H9 (cell line): ENCODE measurements at regions not wholly inside any gene's neighbourhood (a gene's known extent, or its start where the extent isn't known, plus 50 kb on each side); places are given as distances from the start of the nearest gene placed in this dataset.

Experiments used
- DNase-seq: peaks from one replicate; pipeline ENCODE4 v3.0.0-alpha.2; 2017
- H2AFZ ChIP-seq: one replicate; pipeline ENCODE4 v1.6.1; 2013; ENCODE audit warnings: mild to moderate bottlenecking, low read length, control low read depth, moderate library complexity
- H2AK5ac ChIP-seq: 2 replicates; pipeline ENCODE4 v1.6.1; 2013; ENCODE audit warnings: low read length, control low read depth, mixed read lengths; ENCODE audit not compliant: insufficient read length
- H2BK120ac ChIP-seq: one replicate; pipeline ENCODE4 v1.6.1; 2013; ENCODE audit warnings: low read depth, mild to moderate bottlenecking, low read length, control low read depth, inconsistent platforms; ENCODE audit not compliant: poor library complexity, severe bottlenecking
- H2BK12ac ChIP-seq: 2 replicates; pipeline ENCODE4 v1.6.1; 2013; ENCODE audit warnings: low read length, control low read depth, mixed read lengths, low read depth; ENCODE audit not compliant: insufficient read length
- H2BK15ac ChIP-seq: 2 replicates; pipeline ENCODE4 v1.6.1; 2013; ENCODE audit warnings: low read depth, low read length, control low read depth
- H2BK20ac ChIP-seq: one replicate; pipeline ENCODE4 v1.6.1; 2013; ENCODE audit warnings: low read depth, mild to moderate bottlenecking, low read length, control low read depth, inconsistent platforms; ENCODE audit not compliant: poor library complexity, severe bottlenecking
- H2BK5ac ChIP-seq: 2 replicates; pipeline ENCODE4 v1.6.1; 2013; ENCODE audit warnings: low read length, control low read depth, mixed read lengths; ENCODE audit not compliant: insufficient read length
- H3K14ac ChIP-seq: 2 replicates; pipeline ENCODE4 v1.6.1; 2013; ENCODE audit warnings: low read length, control low read depth; ENCODE audit not compliant: insufficient read depth
- H3K18ac ChIP-seq: 2 replicates; pipeline ENCODE4 v1.6.1; 2013; ENCODE audit warnings: low read depth, mild to moderate bottlenecking, mixed read lengths, low read length, control low read depth; ENCODE audit not compliant: insufficient read length
- H3K23ac ChIP-seq: 2 replicates; pipeline ENCODE4 v1.6.1; 2013; ENCODE audit warnings: low read length, control low read depth, mixed read lengths, low read depth; ENCODE audit not compliant: insufficient read length
- H3K23me2 ChIP-seq: 2 replicates; pipeline ENCODE4 v1.6.1; 2013; ENCODE audit warnings: low read depth, mild to moderate bottlenecking, mixed read lengths, low read length, control low read depth; ENCODE audit not compliant: insufficient read length, poor library complexity, severe bottlenecking
- H3K27ac ChIP-seq: 2 replicates; pipeline ENCODE4 v1.5.1; 2013; ENCODE audit warnings: low read length, control low read depth, mixed read lengths, low read depth; ENCODE audit not compliant: insufficient read length
- H3K27me3 ChIP-seq: 2 replicates; pipeline ENCODE4 v1.6.1; 2013; ENCODE audit warnings: low read length, control low read depth, inconsistent platforms; ENCODE audit not compliant: insufficient read depth
- H3K4ac ChIP-seq: 2 replicates; pipeline ENCODE4 v1.6.1; 2013; ENCODE audit warnings: low read depth, mild to moderate bottlenecking, control low read depth, inconsistent platforms, low read length, moderate library complexity
- H3K4me1 ChIP-seq: 2 replicates; pipeline ENCODE4 v1.6.1; 2013; ENCODE audit warnings: low read length, control low read depth, inconsistent platforms; ENCODE audit not compliant: insufficient read depth
- H3K4me2 ChIP-seq: 2 replicates; pipeline ENCODE4 v1.6.1; 2013; ENCODE audit warnings: low read length, control low read depth, mixed read lengths; ENCODE audit not compliant: insufficient read length, insufficient read depth
- H3K56ac ChIP-seq: 2 replicates; pipeline ENCODE4 v1.6.1; 2013; ENCODE audit warnings: low read depth, mild to moderate bottlenecking, mixed read lengths, low read length, control low read depth; ENCODE audit not compliant: insufficient read length
- H3K79me1 ChIP-seq: 2 replicates; pipeline ENCODE4 v1.6.1; 2013; ENCODE audit warnings: low read depth, mild to moderate bottlenecking, moderate library complexity, low read length, control low read depth, inconsistent platforms; ENCODE audit not compliant: insufficient read depth, poor library complexity, severe bottlenecking
- H3K79me2 ChIP-seq: 2 replicates; pipeline ENCODE4 v1.6.1; 2013; ENCODE audit warnings: low read length, control low read depth, inconsistent platforms; ENCODE audit not compliant: insufficient read depth
- H3K9ac ChIP-seq: 2 replicates; pipeline ENCODE4 v1.6.1; 2013; ENCODE audit warnings: low read length, control low read depth, mixed read lengths; ENCODE audit not compliant: insufficient read length; ENCODE audit errors: extremely low read depth
- H3K9me3 ChIP-seq: one replicate; pipeline ENCODE4 v1.6.1; 2013; ENCODE audit warnings: low read depth, low read length, inconsistent platforms; ENCODE audit not compliant: control insufficient read depth
- H3T11ph ChIP-seq: one replicate; pipeline ENCODE4 v1.6.1; 2013; ENCODE audit warnings: mild to moderate bottlenecking, low read length, control low read depth, inconsistent platforms
- H4K20me1 ChIP-seq: one replicate; pipeline ENCODE4 v1.6.1; 2013; ENCODE audit not compliant: control insufficient read depth, insufficient read length, insufficient read depth
- H4K5ac ChIP-seq: 2 replicates; pipeline ENCODE4 v1.6.1; 2013; ENCODE audit warnings: low read depth, mild to moderate bottlenecking, mixed read lengths, low read length, control low read depth; ENCODE audit not compliant: insufficient read length
- H4K8ac ChIP-seq: replicated peaks from 2 replicates; pipeline ENCODE4 v1.6.1; 2013; ENCODE audit warnings: low read length, control low read depth, mixed read lengths, low read depth; ENCODE audit not compliant: insufficient read length
- H4K91ac ChIP-seq: 2 replicates; pipeline ENCODE4 v1.6.1; 2013; ENCODE audit warnings: low read depth, mild to moderate bottlenecking, moderate library complexity, mixed read lengths, low read length, control low read depth; ENCODE audit not compliant: insufficient read length
- H3K27ac Mint-ChIP-seq, 3 experiments: 2 replicates in 2 of 3; 3 replicates in 1 of 3; pipeline ENCODE4 v1.8.0; 2020 to 2021; ENCODE audit warnings: mixed read lengths in 3 of 3, mild to moderate bottlenecking in 1 of 3, moderate library complexity in 1 of 3
- H3K27me3 Mint-ChIP-seq: 2 replicates; pipeline ENCODE4 v1.8.0; 2021; ENCODE audit warnings: low read depth, mild to moderate bottlenecking, moderate library complexity, mixed read lengths
- H3K36me3 Mint-ChIP-seq, 3 experiments: 2 replicates in 2 of 3; 3 replicates in 1 of 3; pipeline ENCODE4 v1.8.0; 2020 to 2021; ENCODE audit warnings: low read depth in 3 of 3, mixed read lengths in 3 of 3; ENCODE audit not compliant: insufficient read depth in 1 of 3
- H3K4me1 Mint-ChIP-seq, 2 experiments: 2 replicates each; pipeline ENCODE4 v1.8.0; 2020; ENCODE audit warnings: mixed read lengths in 2 of 2
- H3K4me3 Mint-ChIP-seq, 2 experiments: 2 replicates in 1 of 2; 3 replicates in 1 of 2; pipeline ENCODE4 v1.8.0; 2020 to 2021; ENCODE audit warnings: mild to moderate bottlenecking in 2 of 2, mixed read lengths in 2 of 2, moderate library complexity in 1 of 2
- H3K9me3 Mint-ChIP-seq, 2 experiments: 2 replicates in 1 of 2; 3 replicates in 1 of 2; pipeline ENCODE4 v1.8.0; 2020; ENCODE audit warnings: mild to moderate bottlenecking in 2 of 2, mixed read lengths in 2 of 2, moderate library complexity in 1 of 2
- WGBS: extraction: QIAGEN DNeasy Blood & Tissue Kit; methylation state at CpG from one replicate; pipeline ENCODE4 v1.1.7; 2013; ENCODE audit warnings: missing lambda C conversion rate, low lambda C conversion rate, mixed read lengths; ENCODE audit not compliant: insufficient read length; ENCODE audit errors: extremely low coverage; 5-methylcytosine and 5-hydroxymethylcytosine counted together
- TF ChIP-seq, protein P1 (sequence below): fragments of 200-600 bp; sonication (generic); conservative IDR thresholded peaks from 3 replicates; pipeline ENCODE4 v1.8.0; 2021; ENCODE audit warnings: antibody characterized with exemption, mild to moderate bottlenecking

GRCh38 chr10:21083861-21084260, 186.8 kb upstream of the NEBL start:
- H3K9ac ChIP-seq, result no peak overlapping the region
- no peak overlapping the region for H4K91ac ChIP-seq
- H3K79me2 ChIP-seq, result no peaks in the 10 kb centered on the region
- WGBS, result no CpG with 5 or more reads among the region's 3 CpGs
- no peak overlapping the region for H3K4me2 ChIP-seq
- no peak overlapping the region for H2BK20ac ChIP-seq
- Mint-ChIP-seq H3K27me3 (no peaks in the 10 kb centered on the region), H3K9me3 (no peaks in the 10 kb centered on the region; a peak in 1 of 5 replicates), H3K4me3 (no peak overlapping the region), H3K36me3 (no peaks in the 10 kb centered on the region), H3K27ac (no peak overlapping the region), H3K4me1 (peaks cover 2% of the 10 kb centered on the region in 2 experiments)
- no peaks in the 10 kb centered on the region for H3K9me3 ChIP-seq
- no peak overlapping the region for H2AK5ac ChIP-seq
- H2AFZ ChIP-seq, result no peak overlapping the region
- H4K20me1 ChIP-seq, result no peaks in the 10 kb centered on the region
- TF ChIP-seq, protein P1, sequence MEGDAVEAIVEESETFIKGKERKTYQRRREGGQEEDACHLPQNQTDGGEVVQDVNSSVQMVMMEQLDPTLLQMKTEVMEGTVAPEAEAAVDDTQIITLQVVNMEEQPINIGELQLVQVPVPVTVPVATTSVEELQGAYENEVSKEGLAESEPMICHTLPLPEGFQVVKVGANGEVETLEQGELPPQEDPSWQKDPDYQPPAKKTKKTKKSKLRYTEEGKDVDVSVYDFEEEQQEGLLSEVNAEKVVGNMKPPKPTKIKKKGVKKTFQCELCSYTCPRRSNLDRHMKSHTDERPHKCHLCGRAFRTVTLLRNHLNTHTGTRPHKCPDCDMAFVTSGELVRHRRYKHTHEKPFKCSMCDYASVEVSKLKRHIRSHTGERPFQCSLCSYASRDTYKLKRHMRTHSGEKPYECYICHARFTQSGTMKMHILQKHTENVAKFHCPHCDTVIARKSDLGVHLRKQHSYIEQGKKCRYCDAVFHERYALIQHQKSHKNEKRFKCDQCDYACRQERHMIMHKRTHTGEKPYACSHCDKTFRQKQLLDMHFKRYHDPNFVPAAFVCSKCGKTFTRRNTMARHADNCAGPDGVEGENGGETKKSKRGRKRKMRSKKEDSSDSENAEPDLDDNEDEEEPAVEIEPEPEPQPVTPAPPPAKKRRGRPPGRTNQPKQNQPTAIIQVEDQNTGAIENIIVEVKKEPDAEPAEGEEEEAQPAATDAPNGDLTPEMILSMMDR, result no peak
- H3K79me1 ChIP-seq, result no peaks in the 10 kb centered on the region
- H3K4me1 ChIP-seq, result no peaks in the 10 kb centered on the region
- no peak overlapping the region for H3K14ac ChIP-seq
- H4K8ac ChIP-seq, result no peak overlapping the region
- no peak overlapping the region for H3K4ac ChIP-seq
- no peak overlapping the region for H3K23ac ChIP-seq
- no peak overlapping the region for H2BK120ac ChIP-seq
- H2BK15ac ChIP-seq, result no peak overlapping the region
- H4K5ac ChIP-seq, result no peak overlapping the region
- H2BK5ac ChIP-seq, result no peak overlapping the region
- no peak for DNase-seq
- no peak overlapping the region for H2BK12ac ChIP-seq
- H3K23me2 ChIP-seq, result no peaks in the 10 kb centered on the region
- no peak overlapping the region for H3T11ph ChIP-seq
- H3K56ac ChIP-seq, result no peak overlapping the region
- H3K27me3 ChIP-seq, result no peaks in the 10 kb centered on the region
- H3K27ac ChIP-seq, result no peak overlapping the region
- H3K18ac ChIP-seq, result no peak overlapping the region
